GM18868 (cell line): ENCODE measurements at regions not wholly inside any gene's neighbourhood (a gene's known extent, or its start where the extent isn't known, plus 50 kb on each side); places are given as distances from the start of the nearest gene placed in this dataset.
A peak's percentile ranks its signal among the peaks of the same experiment; 100 is the strongest.
"Not testable (repeated sequence)": the region's sequence is repeated elsewhere in the genome, so short reads cannot be mapped to it uniquely, and the experiment has no call there.

Source experiments
- ATAC-seq: cut with Tn5 transposase; IDR thresholded peaks from one replicate; pipeline ENCODE4 v1.9.1; 2021; ENCODE audit warnings: mild to moderate bottlenecking, moderate library complexity; ENCODE audit not compliant: unreplicated experiment

GRCh38 chr6:74597840-74598239, 608.0 kb downstream of the COL12A1 start:
- peak; percentile 35 for ATAC-seq

- no peak for ATAC-seq
Observed at GRCh38 chr6:74597266-74597665, 608.6 kb downstream of the COL12A1 start.

GRCh38 chr6:74596588-74596987, 609.3 kb downstream of the COL12A1 start:
- no peak for ATAC-seq

- ATAC-seq: not testable (repeated sequence)
Observed at GRCh38 chr6:74594350-74594749, 611.5 kb downstream of the COL12A1 start.

GRCh38 chr6:74588094-74588832, 617.6 kb downstream of the COL12A1 start:
- ATAC-seq: no peak

GRCh38 chr6:74587386-74587785, 618.5 kb downstream of the COL12A1 start:
- ATAC-seq: no peak

- ATAC-seq: no peak
Observed at GRCh38 chr6:74585753-74586152, 620.1 kb downstream of the COL12A1 start.

- ATAC-seq: no peak
Observed at GRCh38 chr6:74581681-74582080, 624.2 kb downstream of the COL12A1 start.

- no peak for ATAC-seq
Observed at GRCh38 chr6:74579794-74580193, 626.1 kb downstream of the COL12A1 start.

- peak; percentile 23 for ATAC-seq
Observed at GRCh38 chr6:74579047-74579446, 626.8 kb downstream of the COL12A1 start.

GRCh38 chr6:74578339-74578738, 627.5 kb downstream of the COL12A1 start:
- peak; percentile 41 for ATAC-seq

GRCh38 chr6:74577619-74578018, 628.2 kb downstream of the COL12A1 start:
- peak; percentile 80 for ATAC-seq

GRCh38 chr6:74574794-74575193, 631.1 kb downstream of the COL12A1 start:
- peak; percentile 64 for ATAC-seq

- ATAC-seq: no peak
Observed at GRCh38 chr6:74573613-74574012, 632.2 kb downstream of the COL12A1 start.

- no peak for ATAC-seq
Observed at GRCh38 chr6:74570044-74570443, 635.8 kb downstream of the COL12A1 start.

GRCh38 chr6:74568861-74569260, 637.0 kb downstream of the COL12A1 start:
- no peak for ATAC-seq

- ATAC-seq: not testable (repeated sequence)
Observed at GRCh38 chr6:74567923-74568290, 637.9 kb downstream of the COL12A1 start.

- ATAC-seq: no peak
Observed at GRCh38 chr6:74567281-74567922, 638.5 kb downstream of the COL12A1 start.

- no peak for ATAC-seq
Observed at GRCh38 chr6:74557236-74557635, 648.6 kb downstream of the COL12A1 start.

- ATAC-seq: no peak
Observed at GRCh38 chr6:74554041-74554440, 651.8 kb downstream of the COL12A1 start.

- ATAC-seq: no peak
Observed at GRCh38 chr6:74551896-74552295, 654.0 kb downstream of the COL12A1 start.

GRCh38 chr6:74550821-74551220, 655.0 kb downstream of the COL12A1 start:
- ATAC-seq: no peak

- no peak for ATAC-seq
Observed at GRCh38 chr6:74549746-74550145, 656.1 kb downstream of the COL12A1 start.
